GM12878 (cell line): ENCODE measurements at regions not wholly inside any gene's neighbourhood (a gene's known extent, or its start where the extent isn't known, plus 50 kb on each side); places are given as distances from the start of the nearest gene placed in this dataset.

Experiments
- ATAC-seq: fragments of 200-7000 bp; cut with Tn5 transposase; 3 replicates; pipeline ENCODE4 v1.9.1; 2020; ENCODE audit warnings: mild to moderate bottlenecking, moderate library complexity
- BruUV-seq: library from RNA; stranded (reverse); fragments of 400-500 nt; replicated peaks from 2 replicates; lab custom pipeline; 2021; lab: Mats Ljungman, UMichigan
- CTCF ChIA-PET: fragments of 300-600 bp; sonication (Branson Sonifier 250); formaldehyde crosslinking; extraction: SDS; loops from one replicate; lab custom pipeline; 2021; ENCODE audit warnings: inconsistent platforms; lab: Yijun Ruan, JAX
- POLR2A ChIA-PET: fragments of 350-600 bp; formaldehyde crosslinking; extraction: SDS; loops from one replicate; lab custom pipeline; 2021; ENCODE audit warnings: inconsistent platforms; lab: Charles Lee
- RAD21 ChIA-PET: fragments of 300-600 bp; sonication (Branson Sonifier 250); formaldehyde crosslinking; loops from one replicate; lab custom pipeline; 2023; ENCODE audit warnings: antibody characterized with exemption; ENCODE audit not compliant: unreplicated experiment; lab: Charles Lee
- SMC1A ChIA-PET: fragments of 300-600 bp; sonication (Branson Sonifier 250); formaldehyde crosslinking; loops from one replicate; lab custom pipeline; 2023; ENCODE audit not compliant: unreplicated experiment, uncharacterized antibody; lab: Charles Lee
- DNase-seq: peaks from one replicate; pipeline ENCODE4 v3.0.0-alpha.2; 2011; ENCODE audit warnings: low read depth, low spot score
- FAIRE-seq: peaks from 3 replicates; lab custom pipeline; 2011; peaks lifted over from hg19 to GRCh38; lab: Jason Lieb, UNC
- H2AFZ ChIP-seq: 2 replicates; pipeline ENCODE4 v1.6.0; 2011; ENCODE audit warnings: low read depth, low read length, control low read depth; ENCODE audit not compliant: control insufficient read depth
- H3K27ac ChIP-seq: 2 replicates; pipeline ENCODE4 v1.5.1; 2011; ENCODE audit warnings: control low read depth; ENCODE audit not compliant: control insufficient read depth, insufficient read depth
- H3K27me3 ChIP-seq, 2 experiments: replicated peaks in 1 of 2; 2 replicates each; pipeline versions ENCODE4 v1.6.0 to v1.6.1; 2011; ENCODE audit warnings: low read length in 1 of 2; ENCODE audit not compliant: control insufficient read depth in 2 of 2, insufficient read depth in 2 of 2
- H3K36me3 ChIP-seq, 2 experiments: 2 replicates each; pipeline ENCODE4 v1.5.1; 2011; ENCODE audit warnings: low read length in 1 of 2; ENCODE audit not compliant: control insufficient read depth in 2 of 2, insufficient read depth in 2 of 2
- H3K4me1 ChIP-seq: 2 replicates; pipeline ENCODE4 v1.6.1; 2011; ENCODE audit warnings: mild to moderate bottlenecking, low read length, moderate library complexity, mixed read lengths; ENCODE audit not compliant: control insufficient read depth, insufficient read depth
- H3K4me2 ChIP-seq: 2 replicates; pipeline ENCODE4 v1.6.0; 2011; ENCODE audit warnings: control low read depth; ENCODE audit not compliant: control insufficient read depth, insufficient read depth
- H3K4me3 ChIP-seq: fragments of 200-600 bp; sonication (generic); 2 replicates; pipeline ENCODE4 v1.5.1; 2016
- H3K79me2 ChIP-seq: 2 replicates; pipeline ENCODE4 v1.6.0; 2011; ENCODE audit warnings: low read length; ENCODE audit not compliant: control insufficient read depth, insufficient read depth
- H3K9ac ChIP-seq: 2 replicates; pipeline ENCODE4 v1.8.0; 2011; ENCODE audit warnings: low read length, control low read depth, mixed read lengths; ENCODE audit not compliant: control insufficient read depth, insufficient read depth
- H3K9me3 ChIP-seq: replicated peaks from 3 replicates; pipeline ENCODE4 v1.5.1; 2011; ENCODE audit warnings: mild to moderate bottlenecking, low read length; ENCODE audit not compliant: control insufficient read depth, insufficient read depth
- H4K20me1 ChIP-seq: 2 replicates; pipeline ENCODE4 v1.6.0; 2011; ENCODE audit not compliant: control insufficient read depth, insufficient read depth
- CUX1 ChIP-seq: IDR thresholded peaks from 2 replicates; pipeline ENCODE4 v1.6.1; 2012; ENCODE audit warnings: improper control_type of control experiment, low read depth, low read length; ENCODE audit not compliant: insufficient replicate concordance
- ETV6 ChIP-seq, 2 experiments: fragments of 450-650 bp in 1 of 2; IDR thresholded peaks in 1 of 2; conservative IDR thresholded peaks in 1 of 2; 2 replicates each; pipeline ENCODE4 v1.6.1; 2014; ENCODE audit warnings: antibody characterized with exemption in 1 of 2, borderline replicate concordance in 1 of 2, low read depth in 1 of 2, mild to moderate bottlenecking in 1 of 2, moderate library complexity in 1 of 2
- MEF2A ChIP-seq: IDR thresholded peaks from 2 replicates; pipeline ENCODE4 v1.6.1; 2011; ENCODE audit warnings: low read depth, mild to moderate bottlenecking, low read length, moderate library complexity; ENCODE audit not compliant: insufficient read depth
- MEF2B ChIP-seq: fragments of 450-650 bp; IDR thresholded peaks from 2 replicates; pipeline ENCODE4 v1.6.1; 2018; ENCODE audit warnings: mild to moderate bottlenecking, moderate library complexity; ENCODE audit not compliant: partially characterized antibody, poor library complexity, severe bottlenecking
- MYC ChIP-seq: IDR thresholded peaks from 2 replicates; pipeline ENCODE4 v1.6.1; 2011; ENCODE audit warnings: mild to moderate bottlenecking, low read length, moderate library complexity, inconsistent platforms; ENCODE audit not compliant: insufficient read depth, insufficient replicate concordance, insufficient read length, severe bottlenecking
- TAF1 ChIP-seq: IDR thresholded peaks from 2 replicates; pipeline ENCODE4 v1.6.1; 2011; ENCODE audit warnings: mild to moderate bottlenecking, low read depth, low read length, borderline replicate concordance
- TARDBP ChIP-seq: IDR thresholded peaks from 2 replicates; pipeline ENCODE4 v1.6.1; 2016; ENCODE audit warnings: borderline replicate concordance
- TBL1XR1 ChIP-seq: IDR thresholded peaks from 2 replicates; pipeline ENCODE4 v1.6.1; 2012; ENCODE audit warnings: low read depth, low read length, improper control_type of control experiment
- TCF7 ChIP-seq: IDR thresholded peaks from 2 replicates; pipeline ENCODE4 v1.6.1; 2014; ENCODE audit warnings: antibody characterized with exemption, borderline replicate concordance
- WRNIP1 ChIP-seq: IDR thresholded peaks from 2 replicates; pipeline ENCODE4 v1.6.1; 2011; ENCODE audit warnings: low read depth, low read length, improper control_type of control experiment, borderline replicate concordance
- WGBS: methylation state at CpG from one replicate; pipeline ENCODE4 v1.1.6; 2016; ENCODE audit warnings: low lambda C conversion rate; ENCODE audit not compliant: insufficient replicate concordance, insufficient coverage; ENCODE audit errors: missing lambda C conversion rate; 5-methylcytosine and 5-hydroxymethylcytosine counted together
- in situ Hi-C: fragments of 300-500 bp; cut with MboI; formaldehyde crosslinking; loops from 9 replicates; pipeline ENCODE4 v1.14.3; 2018; ENCODE audit warnings: mixed read lengths
- intact Hi-C: fragments of 100-400 bp; cut with micrococcal nuclease; formaldehyde crosslinking; loops from one replicate; pipeline ENCODE4 v1.14.2; 2022; ENCODE audit not compliant: unreplicated experiment

- intact Hi-C loops (no loop called here), in situ Hi-C loops (no loop called here)
- ATAC-seq (no peak), FAIRE-seq (no peak), DNase-seq (no peak)
- POLR2A ChIA-PET: no interaction called here
- no peak overlapping the region for H3K4me3 ChIP-seq
- SMC1A ChIA-PET: interaction anchor here (1.1 to 3.0 kb wide), 5 partner anchors 34 to 128 kb away, joined by 3 to 13 read pairs (median 4); no protein-coding TSS in a partner anchor
- no TSS peak for BruUV-seq
- H3K4me1 ChIP-seq: no peaks in the 10 kb centered on the region
- H3K79me2 ChIP-seq: no peaks in the 10 kb centered on the region
- no peak overlapping the region for H3K9ac ChIP-seq
- no peaks in the 10 kb centered on the region for H3K9me3 ChIP-seq
- WGBS: 28% methylated on average over 11 of the region's 11 CpGs
- no peak overlapping the region for H3K4me2 ChIP-seq
- RAD21 ChIA-PET: interaction anchor here (2.1 kb wide), 1 partner anchor 128 kb away, joined by 7 read pairs; no protein-coding TSS in a partner anchor
- no peak overlapping the region for H3K27ac ChIP-seq
- no peak overlapping the region for H2AFZ ChIP-seq
- no peaks in the 10 kb centered on the region for H4K20me1 ChIP-seq
- no peaks in the 10 kb centered on the region for H3K36me3 ChIP-seq
- TF ChIP-seq ETV6 (conservative IDR thresholded peaks at IDR 0.05 in 1 of 2, IDR thresholded peaks at IDR 0.05 in 1 of 2; ENCODE audit: borderline replicate concordance in 1 of 2, low read depth in 1 of 2) (no peak), MYC (no peak), CUX1 (no peak), MEF2B (no peak), WRNIP1 (no peak), TAF1 (no peak), TCF7 (no peak), TARDBP (no peak), MEF2A (no peak), TBL1XR1 (no peak)
- CTCF ChIA-PET: interaction anchor here (0.9 to 1.4 kb wide), 2 partner anchors 128 to 134 kb away, joined by 3 to 4 read pairs; no protein-coding TSS in a partner anchor
- no peaks in the 10 kb centered on the region for H3K27me3 ChIP-seq
Measured at GRCh38 chr11:29200791-29201562, 815.9 kb downstream of the KCNA4 start.
